ENCODE measurements at regions not wholly inside any gene's neighbourhood (a gene's known extent, or its start where the extent isn't known, plus 50 kb on each side); places are given as distances from the start of the nearest gene placed in this dataset.
"Not testable (repeated sequence)": the region's sequence is repeated elsewhere in the genome, so short reads cannot be mapped to it uniquely, and the experiment has no call there.

DNA sequence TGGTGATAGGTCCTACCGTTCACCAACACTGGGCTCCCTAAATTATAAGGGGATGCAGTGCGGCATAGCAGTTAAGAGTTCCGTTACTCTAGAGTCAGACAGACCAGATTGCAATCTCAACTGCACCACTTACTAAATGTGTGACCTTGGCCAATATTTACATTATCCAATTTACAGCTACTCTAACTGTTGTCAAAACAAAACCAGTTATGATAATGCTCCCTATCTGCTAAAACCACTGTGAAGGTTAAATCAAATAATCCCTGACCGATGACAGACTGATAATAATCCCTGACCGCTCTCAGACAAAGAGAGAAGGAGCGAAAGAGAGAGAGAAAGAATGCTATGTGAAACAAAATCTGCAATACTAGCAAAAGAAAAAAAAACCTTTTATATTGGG lies 586.9 kb downstream of the PRIM2 start:
- TF ChIP-seq POLR2A (IDR thresholded peaks at IDR 0.05), result not testable (repeated sequence)
- TF ChIP-seq, protein P1, sequence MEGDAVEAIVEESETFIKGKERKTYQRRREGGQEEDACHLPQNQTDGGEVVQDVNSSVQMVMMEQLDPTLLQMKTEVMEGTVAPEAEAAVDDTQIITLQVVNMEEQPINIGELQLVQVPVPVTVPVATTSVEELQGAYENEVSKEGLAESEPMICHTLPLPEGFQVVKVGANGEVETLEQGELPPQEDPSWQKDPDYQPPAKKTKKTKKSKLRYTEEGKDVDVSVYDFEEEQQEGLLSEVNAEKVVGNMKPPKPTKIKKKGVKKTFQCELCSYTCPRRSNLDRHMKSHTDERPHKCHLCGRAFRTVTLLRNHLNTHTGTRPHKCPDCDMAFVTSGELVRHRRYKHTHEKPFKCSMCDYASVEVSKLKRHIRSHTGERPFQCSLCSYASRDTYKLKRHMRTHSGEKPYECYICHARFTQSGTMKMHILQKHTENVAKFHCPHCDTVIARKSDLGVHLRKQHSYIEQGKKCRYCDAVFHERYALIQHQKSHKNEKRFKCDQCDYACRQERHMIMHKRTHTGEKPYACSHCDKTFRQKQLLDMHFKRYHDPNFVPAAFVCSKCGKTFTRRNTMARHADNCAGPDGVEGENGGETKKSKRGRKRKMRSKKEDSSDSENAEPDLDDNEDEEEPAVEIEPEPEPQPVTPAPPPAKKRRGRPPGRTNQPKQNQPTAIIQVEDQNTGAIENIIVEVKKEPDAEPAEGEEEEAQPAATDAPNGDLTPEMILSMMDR (IDR thresholded peaks at IDR 0.05), result not testable (repeated sequence)
